ENCODE measurements at regions not wholly inside any gene's neighbourhood (a gene's known extent, or its start where the extent isn't known, plus 50 kb on each side); places are given as distances from the start of the nearest gene placed in this dataset.

DNA sequence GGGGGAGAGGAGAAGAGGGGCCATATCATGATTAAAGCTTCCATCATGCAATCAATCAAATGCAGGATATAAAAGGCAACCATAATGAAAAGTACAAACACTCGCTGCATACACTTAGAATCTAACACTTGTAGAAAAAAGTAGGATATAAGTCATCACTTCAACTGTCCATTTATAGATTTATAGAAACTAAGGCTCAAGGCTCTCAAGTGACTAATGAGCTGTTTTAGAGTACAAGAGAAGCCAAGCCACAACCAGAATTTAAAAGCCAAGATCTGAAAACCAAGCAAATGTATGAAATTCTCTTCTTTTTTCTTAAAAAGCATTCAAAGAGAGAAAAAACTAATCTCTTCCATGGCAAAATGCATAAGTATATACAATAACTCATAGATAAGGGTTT is 160.2 kb upstream of the BLID start:
- no peak for DNase-seq (ENCODE audit: low read depth)

DNA sequence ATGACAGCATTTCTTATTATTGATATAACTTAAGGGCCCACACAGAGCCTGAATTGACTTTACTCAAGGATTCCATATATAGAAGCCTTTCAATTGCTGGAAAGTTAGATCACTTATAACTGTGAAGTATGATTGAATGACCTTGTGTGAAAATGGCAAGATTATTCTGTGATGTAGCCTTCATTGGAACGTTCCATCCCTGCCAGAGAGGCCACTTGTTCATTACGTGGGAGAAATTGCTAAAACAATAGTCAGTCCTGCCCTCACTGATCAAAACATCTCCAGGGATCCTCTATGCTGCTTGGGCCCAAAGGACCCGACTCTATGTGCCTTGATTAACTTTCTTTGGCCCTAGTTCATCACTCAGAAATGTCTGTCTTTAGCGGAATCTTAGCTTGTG is 159.5 kb upstream of the BLID start:
- no peak for DNase-seq (ENCODE audit: low read depth)

DNA sequence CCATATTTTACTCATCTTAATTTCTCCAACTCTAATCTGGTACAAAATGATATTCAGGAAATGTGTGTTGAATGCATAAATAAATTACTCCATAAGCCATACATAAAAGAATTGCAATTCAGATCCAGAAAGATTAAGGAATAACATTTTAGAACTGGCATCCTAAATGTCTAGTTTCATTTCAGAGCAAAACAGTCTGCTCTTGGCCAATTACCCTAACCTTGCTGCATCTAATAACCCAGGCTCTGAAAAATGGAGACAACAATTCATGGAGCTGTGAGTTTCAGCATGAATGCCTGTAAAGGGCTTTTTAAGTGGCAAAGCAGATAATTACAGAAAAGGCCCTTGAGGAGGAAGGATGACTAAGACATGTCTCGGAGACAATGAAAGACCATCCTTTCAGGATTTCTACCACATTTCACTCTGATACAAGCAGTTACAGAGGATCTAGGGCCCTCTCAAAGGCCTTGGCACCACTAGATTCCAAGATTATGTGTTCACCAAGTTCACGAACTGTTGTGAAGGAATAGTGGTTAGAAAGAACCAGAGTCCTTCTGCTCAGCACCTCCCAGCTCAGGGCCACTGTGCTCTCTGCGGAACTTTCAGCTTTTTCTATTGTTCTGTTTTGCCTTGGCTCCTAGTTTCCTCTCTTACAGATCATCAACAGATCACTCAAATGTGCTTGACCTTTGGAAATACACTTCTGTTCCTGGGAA is 157.6 kb upstream of the BLID start:
- DNase-seq (ENCODE audit: low read depth), result peak; percentile 19

DNA sequence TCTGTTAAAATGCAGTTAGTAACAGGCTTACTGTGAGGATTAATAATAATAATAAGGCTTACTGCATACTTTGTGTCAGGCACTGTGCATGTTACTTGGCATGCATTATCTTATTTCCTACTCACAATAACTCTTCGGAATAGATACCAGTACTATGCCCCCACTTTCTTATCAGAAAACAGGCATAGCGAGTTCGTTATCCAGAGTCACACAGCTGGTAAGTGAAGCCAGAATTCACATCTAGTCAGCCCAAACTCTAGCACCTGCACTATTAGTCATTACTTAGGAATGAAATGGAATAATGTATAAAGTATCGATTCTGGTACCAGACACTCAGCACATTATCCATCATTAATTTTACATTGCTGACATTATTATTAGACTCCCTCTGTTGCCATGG is 155.7 kb upstream of the BLID start:
- no peak for DNase-seq (ENCODE audit: low read depth)

DNA sequence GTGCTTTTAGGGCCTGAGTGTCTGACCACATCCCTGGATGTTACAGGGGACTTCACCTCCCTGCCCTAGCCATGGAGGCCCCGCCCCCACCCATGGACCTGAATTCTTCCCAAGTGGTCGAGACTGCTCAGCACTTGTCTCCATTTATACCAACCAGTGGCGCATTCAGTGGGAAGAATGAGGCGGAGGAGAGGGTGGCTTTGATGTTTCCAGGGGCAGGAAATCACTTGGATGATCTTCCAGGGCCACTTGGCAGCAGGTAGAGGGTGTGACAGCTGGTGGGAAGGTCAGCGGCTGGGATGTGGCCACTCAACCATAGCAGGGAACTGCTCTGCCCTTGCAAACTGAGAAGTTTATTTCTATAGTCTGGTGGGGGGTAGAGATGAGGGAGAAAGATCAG is 155.1 kb upstream of the BLID start:
- DNase-seq (ENCODE audit: low read depth), result no peak

DNA sequence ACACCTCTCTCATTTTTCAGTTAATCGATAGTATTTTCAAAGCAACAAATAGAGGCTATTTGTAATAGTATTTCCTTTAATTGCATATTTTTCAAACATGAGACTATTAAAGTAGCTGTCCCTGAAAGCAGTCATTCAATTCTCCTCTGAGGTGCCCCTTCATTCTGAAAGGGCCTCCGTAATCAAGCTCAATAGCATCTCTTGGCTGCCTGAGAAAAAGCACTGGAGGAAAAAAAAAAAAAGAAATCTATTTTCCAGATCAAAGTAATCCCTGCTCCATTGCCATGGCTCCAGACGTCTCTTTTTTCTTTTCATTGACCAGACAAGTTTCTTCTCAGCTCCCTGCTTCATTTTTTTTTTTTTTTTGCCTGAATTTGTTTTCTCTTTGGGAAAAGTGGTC is 154.5 kb upstream of the BLID start:
- no peak for DNase-seq (ENCODE audit: low read depth)

DNA sequence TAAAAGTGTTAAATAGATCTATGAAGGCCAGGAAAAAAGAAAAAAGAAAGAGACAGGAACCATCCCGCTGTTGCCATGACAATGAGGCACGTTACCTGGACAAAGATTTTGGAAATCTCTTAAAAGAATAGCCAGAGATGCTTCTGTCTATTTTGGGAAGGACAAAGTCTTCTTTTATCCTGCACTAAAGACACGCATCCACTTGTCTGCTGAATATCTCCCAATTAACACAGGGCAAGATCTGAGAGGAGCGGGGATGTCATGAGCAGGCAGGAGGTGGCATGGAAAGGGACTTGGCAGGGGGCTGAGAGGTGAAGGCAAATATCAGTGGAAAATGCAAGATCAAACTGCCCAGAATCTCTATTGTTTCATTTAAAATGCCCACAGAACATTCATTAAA is 153.8 kb upstream of the BLID start:
- DNase-seq (ENCODE audit: low read depth), result no peak

DNA sequence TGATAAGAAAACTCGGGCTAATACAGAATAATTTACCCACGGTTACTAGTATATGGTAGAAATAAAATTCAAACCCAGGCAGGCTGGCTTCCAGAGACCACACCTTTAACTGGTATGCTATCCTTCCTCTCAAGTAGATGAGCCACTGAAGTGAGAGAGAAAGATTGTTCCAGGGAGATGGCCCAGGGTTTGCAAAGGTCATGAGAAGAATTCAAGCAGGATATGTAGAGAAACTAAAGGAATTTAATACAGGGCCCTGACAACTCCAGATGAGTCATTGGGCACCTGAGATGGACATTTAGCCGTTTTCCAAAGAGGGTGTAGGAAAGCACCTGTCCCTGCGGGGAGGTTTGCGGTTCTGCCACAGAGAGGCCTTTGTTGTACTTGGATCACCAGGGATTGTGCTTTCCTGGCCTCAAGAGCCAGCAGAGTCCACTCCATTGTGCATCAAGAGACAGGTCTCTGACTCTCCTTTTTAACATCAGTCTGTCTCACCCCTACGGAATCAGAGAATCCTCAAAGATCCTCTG is 152.7 kb upstream of the BLID start:
- no peak for DNase-seq (ENCODE audit: low read depth)

DNA sequence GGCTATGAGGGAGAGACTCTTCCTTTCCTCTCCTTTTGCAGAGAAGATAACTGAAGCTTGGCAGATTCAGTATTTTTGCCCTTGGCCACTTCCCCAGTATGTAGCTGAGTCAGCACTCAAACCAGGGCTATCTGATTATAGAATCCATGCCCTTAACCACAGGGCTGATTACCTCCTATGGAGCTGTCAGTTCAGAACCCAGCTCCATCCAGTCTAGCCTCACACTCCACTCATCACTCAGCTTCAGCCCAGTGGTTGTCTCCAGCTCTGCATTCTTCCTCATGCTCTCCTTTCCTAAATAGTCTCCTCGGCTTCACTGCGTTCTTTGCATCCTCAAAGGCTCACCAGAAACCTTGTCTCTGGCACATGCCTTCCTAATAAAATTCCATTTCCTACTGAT is 151.6 kb upstream of the BLID start:
- DNase-seq (ENCODE audit: low read depth), result peak; percentile 87

DNA sequence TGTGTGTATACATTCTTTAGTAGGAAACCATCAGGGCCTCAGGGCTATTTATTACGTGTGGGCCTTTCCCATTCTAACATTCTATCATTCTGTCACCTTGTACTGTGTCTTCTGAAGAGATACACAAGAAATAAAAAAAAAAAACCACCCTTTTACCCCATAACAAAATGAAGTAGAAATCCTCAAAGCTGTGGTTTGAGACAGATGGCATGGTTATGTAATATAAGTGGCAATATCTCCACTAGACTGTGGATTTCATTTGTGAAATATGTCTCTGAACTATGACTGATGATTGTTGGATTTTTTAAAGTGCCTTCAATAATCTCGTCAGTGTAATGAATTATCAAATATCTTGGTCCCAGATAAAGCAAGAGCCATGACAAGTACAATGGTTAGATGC is 150.0 kb upstream of the BLID start:
- no peak for DNase-seq (ENCODE audit: low read depth)

DNA sequence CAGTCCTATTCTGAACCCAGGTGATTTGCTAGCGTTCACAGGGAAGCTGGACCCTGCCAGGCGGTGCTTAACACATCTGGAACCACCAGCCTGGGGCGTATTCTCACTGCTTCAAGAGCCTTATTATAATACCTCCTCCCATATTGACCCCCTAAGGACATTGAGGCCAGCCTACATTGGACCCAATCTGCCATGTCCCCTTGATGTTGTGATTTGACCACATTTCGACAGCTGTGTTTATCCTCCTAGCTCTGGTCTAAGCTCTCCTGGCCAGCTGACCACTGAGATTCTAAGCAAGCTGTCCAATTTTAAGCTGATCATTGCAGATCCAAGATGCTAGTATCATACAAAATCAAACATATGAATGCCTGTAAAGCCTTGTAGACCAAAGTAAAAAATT is 148.1 kb upstream of the BLID start:
- DNase-seq (ENCODE audit: low read depth), result peak; percentile 25

DNA sequence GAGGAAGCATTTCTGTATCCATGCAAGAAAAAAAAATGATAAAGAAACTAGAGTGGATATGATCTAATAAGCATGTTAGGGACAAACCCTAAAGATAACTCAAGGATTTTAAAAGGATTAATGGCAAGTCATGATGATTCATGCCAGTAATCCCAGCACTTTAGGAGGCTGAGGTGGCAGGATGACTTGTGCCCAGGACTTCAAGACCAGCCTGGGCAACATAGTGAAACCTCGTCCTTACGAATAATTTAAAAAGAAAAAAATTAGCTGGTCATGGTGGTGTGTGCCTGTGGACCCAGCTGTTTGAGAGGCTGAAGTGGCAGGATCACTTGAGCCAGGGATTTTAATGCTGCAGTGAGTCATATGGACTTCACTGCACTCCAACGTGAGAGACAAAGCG is 145.5 kb upstream of the BLID start:
- DNase-seq (ENCODE audit: low read depth), result peak; percentile 56

DNA sequence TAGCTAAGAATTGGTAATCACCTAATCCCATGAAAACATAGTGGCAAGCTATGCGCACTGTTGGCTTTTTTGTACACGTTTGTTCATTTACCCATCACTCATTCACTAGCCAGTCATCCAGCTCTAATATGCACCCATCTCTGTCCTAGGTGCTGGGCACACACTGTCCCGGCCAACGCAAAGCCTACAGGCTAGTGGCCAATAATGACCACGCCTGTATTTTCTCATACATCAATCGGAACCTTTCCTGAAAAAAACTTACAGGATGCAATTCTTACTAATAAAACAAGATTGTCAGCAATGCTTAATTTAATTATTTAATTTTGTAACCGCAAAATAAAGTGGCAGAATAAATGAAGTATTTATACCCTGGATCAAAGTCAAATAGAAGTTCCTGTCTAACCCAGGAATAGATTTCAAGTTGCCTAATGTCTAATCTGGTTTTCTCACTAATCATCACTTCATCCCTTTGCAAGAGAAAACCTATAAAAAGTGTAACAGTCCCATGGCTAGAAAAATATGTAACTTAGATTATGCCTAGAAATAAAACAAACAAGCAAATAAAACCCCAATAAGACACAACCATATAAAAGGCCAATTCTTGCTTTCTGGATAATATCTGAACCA is 143.3 kb upstream of the BLID start:
- no peak for DNase-seq (ENCODE audit: low read depth)

DNA sequence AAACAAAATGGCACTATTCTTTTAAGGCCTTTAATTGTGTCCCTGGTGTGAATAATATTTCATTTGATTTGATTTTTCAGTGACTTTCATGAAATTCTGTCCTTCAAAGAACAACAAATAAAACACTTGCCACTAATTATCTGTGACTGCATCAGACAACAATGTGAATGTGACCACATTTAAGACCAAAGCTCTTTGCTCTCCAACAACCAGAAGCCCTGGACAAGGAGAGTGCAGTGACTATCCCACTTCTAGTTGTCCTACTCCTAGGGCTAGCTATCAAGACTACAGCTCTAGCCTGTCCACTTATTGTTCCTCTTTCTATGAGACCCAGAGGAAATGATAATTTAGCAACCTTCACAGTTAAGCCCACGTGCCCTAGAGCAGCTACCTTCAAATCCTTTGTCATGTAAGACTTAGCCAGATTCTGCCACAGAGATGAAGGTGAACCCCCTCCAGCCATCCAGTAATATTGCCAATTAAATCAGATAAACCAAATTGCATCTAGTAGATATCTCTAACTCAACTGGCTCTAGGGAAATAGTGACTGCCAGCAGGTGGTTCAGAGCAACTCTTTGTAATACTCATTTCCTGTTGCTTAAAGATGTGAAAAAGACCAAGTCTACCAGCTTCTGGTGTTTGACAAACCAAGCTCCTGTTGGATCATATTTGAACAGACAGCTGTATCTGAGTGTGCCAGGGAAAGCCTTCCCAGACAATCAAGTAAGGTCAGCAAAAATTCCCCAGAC is 142.6 kb upstream of the BLID start:
- DNase-seq (ENCODE audit: low read depth), result peak; percentile 45

DNA sequence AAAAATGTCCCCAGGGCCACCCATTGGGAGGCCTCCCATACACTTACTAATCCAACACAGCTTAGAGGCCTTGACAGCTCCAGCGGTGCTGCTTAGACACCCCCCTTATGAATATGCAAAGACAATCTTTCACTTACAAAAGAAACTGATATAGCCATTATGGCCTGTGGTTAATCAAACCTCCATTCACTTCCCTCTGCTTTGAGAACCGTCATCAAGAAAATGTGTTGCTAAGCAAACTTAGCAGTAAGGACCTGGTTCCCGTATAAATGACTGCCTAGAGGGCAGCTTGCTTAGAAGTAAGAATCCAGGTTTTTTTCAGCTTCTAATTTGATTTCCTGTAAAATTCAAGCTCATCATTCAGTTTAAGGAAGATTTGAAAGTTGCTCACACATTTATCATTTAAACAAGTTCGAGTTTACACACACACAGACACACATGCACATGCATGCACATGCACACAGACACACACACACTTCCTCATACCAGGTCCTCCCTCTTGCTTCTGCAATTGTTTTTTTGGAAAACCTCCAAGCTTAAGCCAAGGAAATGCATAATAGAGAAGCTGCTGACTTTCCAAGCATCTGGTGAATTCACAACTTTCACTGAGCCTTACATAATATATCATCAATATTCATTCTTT is 137.7 kb upstream of the BLID start:
- DNase-seq (ENCODE audit: low read depth), result no peak

DNA sequence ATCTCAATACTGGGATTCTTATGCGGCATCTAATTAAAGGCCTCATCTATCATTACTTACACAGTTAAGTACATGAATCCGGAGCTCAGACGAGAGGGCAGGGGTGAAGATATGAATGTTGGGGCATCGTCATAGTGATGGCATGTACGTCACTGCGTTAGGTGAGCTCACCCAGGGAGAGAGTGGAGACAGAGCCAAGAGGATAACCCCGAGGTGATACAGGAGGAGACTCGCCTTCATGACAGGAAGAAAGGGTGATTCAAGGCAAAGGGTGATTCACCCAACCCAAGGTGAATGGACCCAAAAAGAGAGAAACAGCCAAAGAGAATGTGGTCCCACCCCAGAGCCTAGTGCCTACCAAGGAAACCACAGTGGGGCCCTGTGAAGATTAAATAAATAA is 132.9 kb upstream of the BLID start:
- DNase-seq (ENCODE audit: low read depth), result peak; percentile 67

DNA sequence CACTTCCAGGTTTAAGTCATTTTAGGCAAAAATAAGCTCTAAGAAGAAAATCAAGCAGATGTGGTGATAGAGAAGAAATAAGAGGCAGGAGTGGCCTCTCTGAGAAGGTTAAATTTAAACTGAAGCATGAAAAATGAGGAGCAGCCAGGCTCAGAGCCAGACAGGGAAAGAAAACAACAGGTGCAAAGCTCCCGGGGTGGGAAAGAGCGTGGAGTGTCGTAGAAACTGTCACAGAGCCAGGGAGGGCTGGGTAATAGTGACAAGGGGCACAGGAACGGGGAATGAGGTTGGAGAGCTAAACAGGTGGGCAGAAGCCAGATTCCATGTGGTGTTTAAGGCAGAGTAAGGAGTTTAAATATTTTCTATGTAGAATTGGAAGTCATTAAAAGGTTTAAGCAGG is 132.1 kb upstream of the BLID start:
- DNase-seq (ENCODE audit: low read depth), result no peak

DNA sequence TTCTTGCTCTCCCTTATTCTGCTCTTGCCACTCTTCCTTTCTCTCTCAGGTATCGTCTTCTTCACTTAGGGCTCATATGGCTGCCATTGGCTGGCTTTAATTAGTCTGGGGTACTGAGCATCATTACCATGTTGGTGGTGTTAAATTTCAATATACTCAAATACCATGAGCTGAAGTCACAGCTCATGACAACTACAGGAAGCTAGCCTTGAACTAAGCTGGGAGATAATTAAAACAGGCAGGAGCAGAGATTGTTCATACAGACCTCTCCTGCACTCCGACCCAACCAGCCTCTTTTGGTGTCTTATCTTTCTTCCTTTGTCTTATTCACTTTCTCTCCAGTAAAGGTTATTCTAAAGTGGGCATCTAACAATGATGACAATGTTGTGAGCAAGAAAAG is 130.9 kb upstream of the BLID start:
- DNase-seq (ENCODE audit: low read depth), result peak; percentile 28

DNA sequence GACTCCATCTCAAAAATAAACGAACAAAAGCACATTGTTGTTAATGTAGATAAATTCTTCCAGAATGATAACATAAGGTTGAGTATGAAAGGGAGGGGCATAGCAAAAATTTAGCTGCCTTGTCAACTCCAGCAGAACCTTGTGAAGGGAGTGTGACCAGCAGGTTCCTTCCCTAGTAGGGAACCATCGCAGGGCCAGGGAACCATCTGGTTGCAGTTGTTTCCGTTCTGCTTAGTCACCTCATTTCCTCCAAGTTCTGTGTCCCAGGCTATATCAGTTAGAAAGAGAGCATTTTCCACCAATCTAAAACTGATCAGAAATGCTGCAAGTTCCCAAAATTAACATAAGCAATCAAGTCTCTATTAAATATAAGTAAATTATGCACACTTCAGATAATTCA is 126.7 kb upstream of the BLID start:
- peak; percentile 57 for DNase-seq (ENCODE audit: low read depth)

DNA sequence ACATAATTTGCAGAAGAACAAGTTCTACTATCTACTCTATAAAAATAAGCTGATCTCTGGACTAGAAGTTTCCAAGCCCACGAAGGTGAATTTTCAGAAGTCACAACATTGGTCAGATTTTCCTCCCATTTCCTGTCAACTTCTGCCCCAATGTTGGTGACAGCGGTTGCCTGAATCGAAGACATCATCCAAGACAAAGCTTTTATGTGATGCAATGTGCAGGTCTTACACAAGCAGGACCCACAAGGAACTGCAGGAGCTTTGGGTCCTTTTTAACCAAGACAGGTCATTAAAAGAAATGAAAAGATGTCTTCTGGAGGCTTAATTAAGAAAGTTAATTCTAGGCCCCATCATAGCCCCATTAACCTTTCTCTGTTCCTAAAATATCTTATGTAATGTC is 125.6 kb upstream of the BLID start:
- no peak for DNase-seq (ENCODE audit: low read depth)

DNA sequence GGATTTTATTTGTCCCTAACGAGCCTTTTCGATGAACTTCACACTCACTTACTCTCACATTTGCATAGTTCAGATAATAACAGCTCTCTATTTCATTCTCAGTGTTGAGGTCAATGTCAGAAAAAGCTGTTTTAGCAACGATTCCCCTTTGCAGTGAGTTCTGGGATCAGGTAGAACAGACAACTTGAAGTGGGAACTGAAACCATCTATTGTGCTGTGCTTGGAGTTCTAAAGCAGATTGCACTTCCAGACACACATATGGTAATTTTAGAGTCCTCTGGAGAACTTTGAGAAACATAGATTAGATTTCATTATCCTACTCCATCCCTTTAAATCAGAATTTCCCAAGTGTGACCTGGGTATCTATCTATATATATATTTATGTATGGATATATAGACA is 124.6 kb upstream of the BLID start:
- no peak for DNase-seq (ENCODE audit: low read depth)

DNA sequence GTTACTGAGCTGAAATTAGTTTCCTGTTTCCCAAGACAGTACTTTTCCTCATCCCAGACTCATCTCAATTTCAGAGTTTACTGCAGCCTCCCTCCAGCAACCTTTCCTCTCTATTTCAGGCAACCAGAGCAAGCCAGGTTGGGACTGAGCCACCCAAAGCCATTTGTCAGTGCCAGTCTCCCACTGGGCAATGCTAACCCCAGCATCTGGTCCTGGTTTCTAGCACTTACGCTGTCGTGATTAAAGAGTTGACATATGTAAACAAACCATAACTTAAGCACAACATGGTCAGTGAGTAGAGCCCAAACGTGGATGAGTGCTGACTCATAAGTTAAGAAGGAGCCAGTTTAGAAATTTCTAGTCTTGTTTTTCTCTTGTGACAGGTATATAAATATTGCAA is 119.6 kb upstream of the BLID start:
- DNase-seq (ENCODE audit: low read depth), result peak; percentile 97

DNA sequence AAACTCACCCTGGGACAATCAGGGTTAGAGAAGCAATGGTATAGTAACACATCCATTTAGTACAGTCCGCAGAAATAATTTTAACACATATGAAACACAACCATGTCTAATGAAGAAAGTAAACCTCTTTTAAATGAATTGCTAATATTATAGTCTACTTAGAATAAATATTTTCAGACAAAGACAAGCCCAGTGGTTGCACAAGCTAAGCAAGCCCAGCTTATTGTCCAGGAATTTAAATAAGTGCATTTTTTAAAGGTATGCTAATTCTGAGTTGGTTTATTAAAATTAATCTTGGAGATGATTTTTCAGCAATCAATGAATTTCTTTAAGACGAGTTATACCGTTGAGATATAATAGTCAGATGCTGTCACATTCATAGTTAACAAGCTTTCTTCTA is 118.8 kb upstream of the BLID start:
- DNase-seq (ENCODE audit: low read depth), result no peak

Measured in RPMI7951 (cell line).